ENCODE measurements at regions not wholly inside any gene's neighbourhood (a gene's known extent, or its start where the extent isn't known, plus 50 kb on each side); places are given as distances from the start of the nearest gene placed in this dataset.
"Not testable (repeated sequence)": the region's sequence is repeated elsewhere in the genome, so short reads cannot be mapped to it uniquely, and the experiment has no call there.

DNA sequence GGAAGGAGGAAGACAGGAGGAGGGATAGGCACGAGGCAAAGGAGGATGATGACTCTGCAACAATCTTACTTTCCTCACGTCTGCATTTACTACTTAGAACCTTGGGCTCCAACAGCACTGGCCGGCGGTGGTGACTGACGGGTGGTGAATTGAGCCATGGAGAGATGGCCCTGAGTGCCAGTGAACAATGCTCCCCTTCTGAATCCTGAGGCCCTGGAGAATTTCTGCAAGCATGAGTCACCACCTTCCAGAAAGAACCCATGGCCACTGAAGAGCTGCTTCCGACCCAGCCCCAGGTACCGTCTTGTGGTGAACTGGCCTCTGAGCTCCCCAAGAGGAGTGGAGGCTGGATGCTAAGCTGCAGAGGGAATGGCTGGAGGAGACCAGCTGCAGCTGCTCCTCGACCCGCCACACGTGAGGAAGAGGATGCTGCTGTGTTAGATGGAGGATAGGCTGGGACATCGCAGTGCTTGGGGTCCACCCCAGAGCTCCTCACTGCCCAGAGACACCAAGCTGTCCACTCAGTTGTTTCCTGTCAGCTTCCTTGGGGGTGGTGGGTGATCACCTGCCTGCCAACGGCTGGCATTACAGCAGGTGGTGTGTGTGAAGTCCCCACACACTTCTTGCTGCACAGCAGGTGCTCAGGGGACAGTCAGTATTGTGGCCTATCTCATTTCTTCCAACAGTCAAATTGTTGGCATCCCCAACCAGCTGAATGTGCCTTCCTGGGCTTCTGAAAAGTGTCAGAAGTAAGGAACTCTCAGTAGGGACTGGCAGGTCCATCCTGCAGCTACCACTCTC lies 186.5 kb upstream of the ID2 start:
- intact Hi-C loops (cut with DNase I): loop anchor here in 1 of 2 donors (10.0 kb wide), 1 partner anchor 159 kb away; no protein-coding TSS in a partner anchor
- peak; percentile 66 for DNase-seq (ENCODE audit: low spot score)

DNA sequence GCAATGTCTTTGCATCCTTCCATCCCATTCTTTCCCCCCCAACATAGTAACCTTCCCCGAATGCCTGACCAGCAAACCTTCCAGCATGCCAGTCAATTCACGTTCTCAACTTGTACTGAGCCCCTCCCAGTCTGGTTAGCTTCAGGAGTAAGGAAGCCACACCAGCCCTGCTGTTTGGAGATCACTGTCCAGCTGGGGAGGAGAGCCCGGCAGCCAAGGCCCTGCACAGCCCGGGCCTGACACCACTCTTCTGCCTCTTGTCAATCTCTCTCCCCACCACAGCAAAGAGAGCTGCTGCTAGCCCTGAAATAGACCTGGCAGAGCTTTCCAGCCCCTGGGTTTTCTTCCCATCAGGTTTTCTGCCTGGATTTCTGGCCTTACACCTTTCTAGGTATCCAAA lies 185.8 kb upstream of the ID2 start:
- intact Hi-C loops (cut with DNase I): loop anchor here in 1 of 2 donors (10.0 kb wide), 1 partner anchor 159 kb away; no protein-coding TSS in a partner anchor
- peak; percentile 64 for DNase-seq (ENCODE audit: low spot score)

DNA sequence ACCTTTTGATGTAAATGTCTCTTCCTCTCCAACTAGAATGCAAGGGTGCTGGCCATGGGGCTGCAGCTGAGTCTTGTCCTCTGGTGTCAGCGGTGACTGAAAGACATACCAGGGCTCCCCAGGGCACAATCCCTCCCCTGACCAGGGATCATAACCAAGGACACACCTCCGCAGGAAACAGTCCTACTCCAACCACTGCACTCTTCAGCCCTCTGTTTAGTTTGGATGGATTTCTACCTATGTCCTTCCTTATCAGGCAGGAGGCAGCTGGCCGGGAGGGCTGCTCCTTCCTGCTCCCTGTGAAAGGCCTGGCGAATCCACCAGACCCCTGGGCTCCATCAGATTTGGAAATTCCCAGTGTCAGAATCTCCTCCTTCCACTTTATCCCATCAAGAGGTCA lies 185.2 kb upstream of the ID2 start:
- intact Hi-C loops (cut with DNase I): loop anchor here in 1 of 2 donors (10.0 kb wide), 1 partner anchor 158 kb away; no protein-coding TSS in a partner anchor
- DNase-seq (ENCODE audit: low spot score): peak; percentile 61

DNA sequence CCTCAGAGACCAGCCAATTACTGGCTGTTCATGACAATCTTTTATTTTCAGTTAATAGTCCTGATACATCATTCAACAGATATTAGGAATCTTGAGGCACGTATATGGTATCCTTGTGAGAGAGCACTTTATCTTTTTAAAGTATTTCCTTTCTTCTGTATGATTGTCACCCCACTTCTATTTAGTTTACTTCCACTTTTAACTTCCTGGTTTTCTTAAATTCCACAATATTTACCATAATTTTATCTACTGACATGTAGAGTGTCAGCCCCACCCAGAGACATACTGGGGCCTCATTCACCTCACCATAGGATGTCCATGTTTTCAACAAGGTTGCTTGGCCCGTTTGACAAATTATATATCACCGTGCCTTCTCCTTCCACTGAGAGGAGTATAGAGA lies 182.9 kb upstream of the ID2 start:
- intact Hi-C loops (cut with DNase I): loop anchor here in 1 of 2 donors (10.0 kb wide), 1 partner anchor 156 kb away; no protein-coding TSS in a partner anchor
- no peak for DNase-seq (ENCODE audit: low spot score)

- no peak for DNase-seq (ENCODE audit: low spot score)
- intact Hi-C loops (cut with DNase I): no loop called here
These were observed 181.5 kb upstream of the ID2 start for GRCh38 chr2:8500124-8501054.

- intact Hi-C loops (cut with DNase I): no loop called here
- no peak for DNase-seq (ENCODE audit: low spot score)
These were observed 180.7 kb upstream of the ID2 start for GRCh38 chr2:8501061-8501720.

DNA sequence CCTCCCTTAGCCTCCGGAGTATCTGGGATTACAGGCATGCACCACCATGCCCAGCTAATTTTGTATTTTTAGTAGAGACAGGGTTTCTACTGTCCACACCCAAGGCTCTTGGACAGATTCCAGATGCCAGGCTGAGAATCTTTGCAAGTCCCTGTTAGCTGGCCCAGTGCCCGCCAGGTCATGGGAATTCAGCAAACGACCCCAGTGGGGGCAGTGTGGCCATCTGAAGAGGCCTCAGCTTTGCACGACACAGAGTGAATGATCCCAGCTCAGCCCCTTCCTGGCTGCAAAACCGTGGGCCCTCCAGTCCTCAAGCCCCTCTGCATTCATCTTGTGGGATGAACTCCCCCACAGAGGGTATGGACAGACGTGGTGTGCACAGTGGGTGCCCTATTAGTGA lies 179.5 kb upstream of the ID2 start:
- peak; percentile 64 for DNase-seq (ENCODE audit: low spot score)
- intact Hi-C loops (cut with DNase I): no loop called here

GRCh38 chr2:8505311-8505920 lies 176.4 kb upstream of the ID2 start:
- intact Hi-C loops (cut with DNase I): no loop called here
- DNase-seq (ENCODE audit: low spot score): no peak

DNA sequence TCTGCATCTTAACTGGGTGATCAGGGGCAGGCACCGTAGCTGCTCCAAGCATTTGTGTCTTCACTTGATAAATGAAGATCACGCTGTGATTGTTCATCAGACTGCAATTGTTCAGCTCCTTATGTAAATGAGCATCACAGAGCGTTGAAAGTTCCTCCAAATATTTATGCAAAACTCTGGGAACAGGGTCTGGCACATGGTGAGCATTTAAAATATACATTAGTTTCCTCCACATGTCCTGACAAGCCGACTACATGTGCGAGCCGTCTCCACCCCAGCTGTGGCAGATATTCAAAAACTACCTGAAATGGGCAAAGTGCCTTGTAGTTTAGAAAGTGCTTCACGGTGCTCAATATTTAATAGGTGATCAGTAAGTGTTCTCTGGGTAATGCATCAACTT lies 175.1 kb upstream of the ID2 start:
- intact Hi-C loops (cut with DNase I): no loop called here
- no peak for DNase-seq (ENCODE audit: low spot score)

DNA sequence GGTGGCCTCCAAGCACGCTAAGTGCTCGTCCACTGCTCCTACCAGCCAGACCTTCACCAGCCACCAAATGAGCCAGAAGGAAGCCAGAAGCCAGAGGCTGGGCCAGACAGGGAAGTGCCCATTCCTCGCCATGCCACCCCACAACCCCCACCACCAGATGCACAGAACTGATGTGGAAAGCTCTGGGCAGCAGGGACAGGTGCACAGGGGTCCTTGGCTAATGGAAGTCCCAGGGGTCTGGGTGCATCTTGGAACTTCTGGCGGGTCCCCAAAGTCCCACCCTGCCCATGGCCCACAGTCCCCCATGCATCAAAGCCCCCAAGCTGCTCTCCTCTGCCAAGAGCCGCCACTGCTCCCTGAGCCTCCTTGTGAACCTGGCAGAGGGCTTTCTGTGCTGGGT lies 173.1 kb upstream of the ID2 start:
- intact Hi-C loops (cut with DNase I): no loop called here
- DNase-seq (ENCODE audit: low spot score): peak; percentile 35

DNA sequence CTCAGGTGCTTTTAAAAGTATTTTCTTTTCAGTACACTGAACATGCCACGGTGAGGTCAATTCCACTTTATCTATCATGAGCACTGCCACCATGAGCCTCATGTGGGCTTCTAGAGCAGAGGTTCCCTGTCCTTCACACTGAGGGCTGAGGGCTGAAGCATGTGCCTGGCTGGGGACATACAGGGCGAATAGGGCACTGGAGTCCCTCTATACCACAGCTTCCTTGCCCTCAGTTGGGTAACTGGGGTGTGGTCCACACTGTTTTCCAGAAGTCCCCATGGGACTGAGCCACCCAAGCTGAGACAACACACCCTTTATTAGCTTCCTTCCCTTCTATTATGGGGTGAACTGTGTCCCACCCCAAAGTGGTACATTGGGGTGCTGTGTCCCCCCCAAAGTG lies 172.2 kb upstream of the ID2 start:
- DNase-seq (ENCODE audit: low spot score): peak; percentile 53
- intact Hi-C loops (cut with DNase I): no loop called here

GRCh38 chr2:8510055-8510454 lies 171.8 kb upstream of the ID2 start:
- intact Hi-C loops (cut with DNase I): not testable (repeated sequence)
- peak; percentile 1 for DNase-seq (ENCODE audit: low spot score)

- peak; percentile 34 for DNase-seq (ENCODE audit: low spot score)
- intact Hi-C loops (cut with DNase I): no loop called here
These were observed 171.3 kb upstream of the ID2 start for GRCh38 chr2:8510519-8510918.

- intact Hi-C loops (cut with DNase I): no loop called here
- DNase-seq (ENCODE audit: low spot score): peak; percentile 26
These were observed 169.8 kb upstream of the ID2 start for GRCh38 chr2:8511868-8512612.

DNA sequence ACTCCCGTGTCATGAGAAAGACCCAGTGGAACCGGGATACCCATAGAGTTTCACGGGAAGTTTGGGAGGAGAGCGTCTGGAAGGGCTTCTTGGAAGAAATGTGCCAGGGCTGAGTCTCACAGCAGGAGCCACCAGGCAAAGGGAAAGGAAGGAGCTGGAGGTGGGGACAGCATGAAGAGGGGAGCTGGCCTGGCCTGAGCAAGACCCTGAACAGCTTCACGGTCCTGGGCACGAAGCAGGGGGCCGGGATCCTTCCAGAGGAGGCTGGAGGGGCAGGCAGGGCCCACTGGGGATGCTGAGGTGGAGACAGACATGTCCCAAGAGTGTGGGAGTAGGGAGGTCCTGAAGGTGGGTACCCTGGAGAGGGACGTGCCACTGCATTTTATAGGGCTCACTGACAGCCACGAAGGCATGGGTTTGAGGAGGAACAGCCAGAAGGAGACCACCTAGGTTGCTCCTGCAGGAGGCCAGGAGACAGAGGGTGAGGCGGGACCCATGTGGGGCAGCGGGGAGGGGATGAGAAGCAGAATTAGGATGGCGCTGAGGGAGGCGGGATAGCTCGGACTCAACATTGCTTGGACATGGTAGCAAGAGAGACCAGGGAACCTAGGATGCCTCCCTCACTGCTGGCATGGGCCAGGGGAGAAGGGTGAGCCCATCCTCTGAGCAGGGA lies 168.1 kb upstream of the ID2 start:
- peak; percentile 64 for DNase-seq (ENCODE audit: low spot score)
- intact Hi-C loops (cut with DNase I): no loop called here

- peak; percentile 5 for DNase-seq (ENCODE audit: low spot score)
- intact Hi-C loops (cut with DNase I): no loop called here
These were observed 167.6 kb upstream of the ID2 start for GRCh38 chr2:8514274-8514662.

DNA sequence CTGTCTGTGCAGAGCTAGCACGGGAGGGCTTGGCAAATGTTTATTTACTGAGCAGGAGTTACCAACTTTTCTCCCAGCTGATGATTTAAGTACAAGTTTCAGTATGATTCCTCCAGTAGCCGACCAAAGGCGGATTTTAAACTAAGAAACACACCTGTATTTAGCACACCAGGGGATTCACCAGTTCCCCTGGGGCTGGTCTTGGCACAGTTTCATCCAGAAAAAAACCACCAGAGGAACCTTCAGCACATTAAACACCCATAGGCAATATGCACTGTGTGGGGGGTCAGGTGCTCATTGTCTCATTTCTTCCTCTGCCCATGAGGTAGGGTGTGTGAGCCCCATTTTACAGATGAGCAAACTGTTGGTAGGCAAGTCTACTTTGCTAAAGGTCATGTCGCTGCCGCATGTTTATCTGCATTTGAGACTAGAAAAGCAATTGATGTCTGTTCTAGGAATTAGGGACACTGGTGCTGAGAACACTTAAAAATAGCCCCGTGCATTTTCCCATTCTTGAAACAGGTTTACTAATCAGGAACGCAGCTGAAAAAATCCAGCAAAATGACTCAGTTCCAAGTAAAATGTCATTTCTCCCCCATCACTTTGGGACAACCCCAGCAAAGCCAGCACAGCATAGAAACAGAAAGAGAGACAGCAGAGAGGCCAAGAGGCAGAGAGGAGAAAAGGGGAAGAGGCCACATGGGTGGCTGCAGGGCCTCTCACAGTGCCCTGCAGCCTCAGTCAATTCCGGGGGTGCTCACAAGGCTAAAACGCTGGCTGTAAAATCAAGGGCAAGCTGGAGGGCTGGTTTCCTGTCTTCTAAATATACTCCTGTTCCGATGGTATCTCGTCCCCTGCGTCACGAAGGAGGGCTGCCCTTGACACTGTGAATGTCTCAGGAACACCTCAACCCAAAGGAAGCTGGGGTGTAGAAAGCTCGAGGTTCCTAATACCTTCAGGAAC lies 166.8 kb upstream of the ID2 start:
- intact Hi-C loops (cut with DNase I): no loop called here
- peak; percentile 82 for DNase-seq (ENCODE audit: low spot score)
